ENCODE measurements at regions not wholly inside any gene's neighbourhood (a gene's known extent, or its start where the extent isn't known, plus 50 kb on each side); places are given as distances from the start of the nearest gene placed in this dataset.

DNA sequence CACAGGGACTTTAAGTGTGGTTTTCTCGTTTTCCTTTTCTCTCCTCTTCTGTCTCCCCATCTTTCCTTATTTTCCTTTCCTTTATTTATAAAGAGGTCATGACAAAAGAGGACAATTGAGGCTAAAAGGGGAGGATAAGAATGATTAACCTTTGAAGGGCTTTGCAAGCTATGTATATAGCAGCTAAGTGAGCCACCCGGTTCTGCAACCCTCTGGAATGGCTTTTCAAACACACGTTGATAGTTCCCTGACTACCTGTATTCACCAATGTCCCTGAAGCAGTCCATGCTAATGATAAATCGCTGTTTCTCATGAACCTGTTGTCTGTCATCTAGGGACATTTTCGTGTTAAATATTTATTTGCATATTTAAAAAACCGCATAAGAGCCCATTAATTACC lies 124.4 kb upstream of the RALGAPA2 start:
- DNase-seq (ENCODE audit: low read depth, low spot score) = no peak
- no peak overlapping the region for H3K27ac ChIP-seq

DNA sequence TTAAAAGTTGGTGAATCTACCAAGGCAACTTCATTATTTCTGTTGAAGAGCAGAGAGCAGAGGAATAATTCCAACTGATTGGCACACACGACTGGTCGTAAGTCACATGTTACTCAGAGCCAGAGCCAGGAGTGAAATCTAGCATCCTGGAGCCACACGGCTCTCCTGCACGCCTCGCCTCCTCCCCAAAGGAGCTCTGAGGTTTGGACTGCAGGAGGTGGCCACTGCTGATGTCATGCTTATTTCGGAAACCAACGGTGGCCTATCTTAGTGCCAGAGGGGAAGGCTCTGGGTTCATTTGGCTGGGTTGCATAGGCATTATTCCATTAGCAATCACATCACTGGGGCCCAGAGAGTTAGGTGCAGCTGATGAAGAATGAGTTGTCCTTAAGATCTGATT lies 123.5 kb upstream of the RALGAPA2 start:
- H3K27ac ChIP-seq = no peak overlapping the region
- no peak for DNase-seq (ENCODE audit: low read depth, low spot score)

DNA sequence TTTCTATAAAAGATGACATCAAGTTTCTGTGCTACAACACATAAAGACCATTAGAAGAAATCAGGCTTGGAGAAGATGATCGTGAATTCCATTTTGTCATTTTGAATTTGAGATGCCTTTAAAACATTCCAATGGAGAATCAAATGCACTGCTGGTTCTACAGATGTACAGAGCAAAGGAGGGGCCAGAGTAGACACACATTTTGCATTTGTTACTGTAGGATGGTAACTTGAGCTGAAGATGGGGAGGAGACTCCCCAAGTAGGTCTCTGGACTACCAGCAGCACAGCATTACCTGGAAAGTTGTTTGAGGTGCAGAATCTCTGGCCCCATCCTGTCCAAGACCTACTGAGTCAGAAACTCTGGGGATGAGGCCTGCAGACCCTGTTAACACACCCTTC lies 121.6 kb upstream of the RALGAPA2 start:
- no peak for DNase-seq (ENCODE audit: low read depth, low spot score)
- H3K27ac ChIP-seq = no peak overlapping the region

DNA sequence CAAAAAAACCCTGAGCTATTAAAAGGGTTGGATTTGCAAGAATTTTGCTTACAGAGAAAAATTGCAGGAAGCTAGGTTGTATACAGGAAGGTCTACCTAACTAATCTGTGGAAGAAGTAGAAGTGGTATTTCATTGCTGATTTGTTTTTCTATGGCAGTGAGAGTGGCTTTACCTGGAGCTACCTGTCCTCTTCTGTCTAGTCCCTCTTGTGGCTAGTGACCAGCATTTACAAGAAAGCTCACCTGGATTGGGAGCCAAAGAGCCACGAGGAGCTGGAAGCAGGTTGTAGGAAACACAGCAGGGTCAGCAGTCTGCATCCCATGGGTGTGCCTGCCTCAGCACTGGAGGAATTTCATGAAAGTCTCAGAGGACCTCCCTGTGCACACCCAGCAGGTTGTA lies 120.3 kb upstream of the RALGAPA2 start:
- H3K27ac ChIP-seq = no peak overlapping the region
- DNase-seq (ENCODE audit: low read depth, low spot score) = no peak

DNA sequence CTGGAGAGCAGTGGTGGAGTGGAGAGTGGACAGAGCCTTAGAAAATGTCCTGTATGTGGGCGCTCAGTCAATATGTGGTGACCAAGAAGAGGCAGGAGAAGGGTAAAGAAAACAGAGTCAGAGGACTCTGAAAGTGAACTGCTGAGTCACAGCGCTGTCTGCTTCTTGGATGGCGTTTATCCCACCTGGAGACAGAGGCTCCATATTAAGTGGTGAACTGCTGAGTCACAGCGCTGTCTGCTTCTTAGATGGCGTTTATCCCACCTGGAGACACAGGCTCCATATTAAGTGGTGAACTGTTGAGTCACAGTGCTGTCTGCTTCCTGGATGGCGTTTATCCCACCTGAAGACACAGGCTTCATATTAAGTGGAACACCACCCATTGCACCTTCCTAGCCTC lies 119.3 kb upstream of the RALGAPA2 start:
- DNase-seq (ENCODE audit: low read depth, low spot score) = no peak
- no peak overlapping the region for H3K27ac ChIP-seq

DNA sequence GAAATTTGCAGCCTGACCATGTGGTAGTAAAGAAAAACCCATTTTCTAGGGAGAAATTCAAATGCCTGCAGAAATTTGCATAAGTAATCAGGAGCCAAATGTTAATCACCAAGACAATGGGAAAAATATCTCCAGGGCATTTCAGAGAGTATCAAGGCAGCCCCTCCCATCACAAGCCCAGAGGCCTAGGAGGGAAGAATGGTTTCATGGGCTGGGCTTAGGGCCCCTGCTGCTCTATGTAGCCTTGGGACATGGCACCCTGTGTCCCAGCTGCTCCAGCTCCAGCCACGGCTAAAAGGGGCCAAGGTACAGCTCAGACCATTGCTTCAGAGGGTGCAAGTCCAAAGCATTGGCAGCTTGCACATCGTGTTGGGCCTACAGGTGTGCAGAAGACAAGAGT lies 117.2 kb upstream of the RALGAPA2 start:
- no peak overlapping the region for H3K27ac ChIP-seq
- no peak for DNase-seq (ENCODE audit: low read depth, low spot score)

DNA sequence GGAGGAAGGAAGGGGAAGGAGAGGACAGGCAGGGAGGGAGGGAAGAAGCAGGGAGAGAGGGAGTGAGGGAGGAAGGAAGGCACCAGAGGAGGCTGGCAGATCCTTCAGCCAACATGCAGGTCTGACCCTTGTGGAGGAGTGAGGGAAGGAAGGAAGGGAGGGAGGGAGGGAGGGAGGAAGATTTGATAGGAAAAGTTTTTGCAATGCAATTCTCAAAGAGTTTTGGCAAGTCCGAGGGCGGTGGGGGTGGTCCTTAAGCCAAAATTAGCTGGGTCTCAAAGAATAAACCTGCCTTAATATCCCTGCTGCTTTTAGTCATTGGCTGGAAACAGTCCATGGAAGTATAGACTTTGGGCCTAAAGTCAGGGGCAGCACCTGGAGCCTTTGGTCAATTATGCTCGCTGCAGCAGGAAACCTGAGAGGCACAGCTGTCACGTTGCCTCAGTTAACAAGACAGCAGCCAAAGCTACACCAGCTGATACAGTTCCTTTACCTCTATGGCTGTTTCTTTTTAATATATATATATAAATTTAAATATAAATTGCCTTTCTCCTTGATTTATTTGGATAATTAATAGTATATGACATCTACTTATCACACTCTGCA lies 115.7 kb upstream of the RALGAPA2 start:
- no peak for DNase-seq (ENCODE audit: low read depth, low spot score)
- no peak overlapping the region for H3K27ac ChIP-seq

DNA sequence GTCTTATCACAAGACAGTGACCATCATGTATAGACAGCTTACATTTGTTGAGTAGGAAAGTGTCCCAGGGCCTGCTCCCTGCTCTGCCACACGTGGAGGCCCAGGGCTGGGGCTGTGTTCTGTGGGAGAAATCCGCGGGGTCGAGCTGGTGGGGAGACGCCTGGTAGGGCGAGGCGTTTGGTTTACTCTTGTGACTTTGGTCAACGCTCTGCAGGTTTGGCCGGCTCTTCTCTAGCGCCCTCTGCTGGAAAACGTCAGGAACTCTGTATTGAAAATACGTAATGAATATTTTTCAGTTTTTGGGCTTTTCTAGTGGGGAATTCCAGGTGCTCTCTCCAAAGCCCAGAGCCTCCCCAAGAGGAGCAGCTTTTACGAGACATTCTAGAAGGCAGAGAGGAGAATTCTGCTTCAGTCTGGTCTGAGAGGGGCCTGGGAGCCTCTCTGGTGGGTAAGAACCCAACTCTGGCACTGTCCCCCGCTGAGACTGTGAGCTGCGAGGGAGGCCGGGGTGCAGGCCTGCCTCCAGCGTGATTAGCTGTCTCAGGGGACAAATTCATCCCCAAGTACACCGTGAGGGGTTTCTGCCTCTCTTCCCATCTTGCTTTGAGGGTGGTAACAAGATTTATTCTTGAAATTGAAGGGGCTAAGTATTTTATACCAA lies 112.6 kb upstream of the RALGAPA2 start:
- DNase-seq (ENCODE audit: low read depth, low spot score) = no peak
- no peak overlapping the region for H3K27ac ChIP-seq

DNA sequence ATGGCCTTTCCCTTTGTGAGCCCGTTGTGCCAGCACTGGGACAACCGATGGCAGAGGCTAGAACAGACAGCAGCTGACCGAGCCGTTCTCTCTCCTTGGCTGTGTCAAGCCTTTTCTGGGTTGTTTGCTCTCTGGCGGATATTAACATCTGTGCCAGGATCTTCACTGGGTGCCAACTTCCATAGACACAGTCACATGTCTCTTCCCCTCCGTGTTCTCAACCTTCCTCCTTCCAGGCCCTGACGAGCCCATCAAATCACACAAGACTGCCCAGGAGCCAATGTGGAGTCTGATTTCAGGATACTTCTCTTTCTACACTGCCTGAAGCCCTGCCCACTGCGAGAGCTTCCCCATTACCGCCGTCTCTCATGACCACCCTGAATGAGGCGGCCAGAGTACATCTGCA lies 111.0 kb upstream of the RALGAPA2 start:
- DNase-seq (ENCODE audit: low read depth, low spot score) = no peak
- H3K27ac ChIP-seq = no peak overlapping the region

DNA sequence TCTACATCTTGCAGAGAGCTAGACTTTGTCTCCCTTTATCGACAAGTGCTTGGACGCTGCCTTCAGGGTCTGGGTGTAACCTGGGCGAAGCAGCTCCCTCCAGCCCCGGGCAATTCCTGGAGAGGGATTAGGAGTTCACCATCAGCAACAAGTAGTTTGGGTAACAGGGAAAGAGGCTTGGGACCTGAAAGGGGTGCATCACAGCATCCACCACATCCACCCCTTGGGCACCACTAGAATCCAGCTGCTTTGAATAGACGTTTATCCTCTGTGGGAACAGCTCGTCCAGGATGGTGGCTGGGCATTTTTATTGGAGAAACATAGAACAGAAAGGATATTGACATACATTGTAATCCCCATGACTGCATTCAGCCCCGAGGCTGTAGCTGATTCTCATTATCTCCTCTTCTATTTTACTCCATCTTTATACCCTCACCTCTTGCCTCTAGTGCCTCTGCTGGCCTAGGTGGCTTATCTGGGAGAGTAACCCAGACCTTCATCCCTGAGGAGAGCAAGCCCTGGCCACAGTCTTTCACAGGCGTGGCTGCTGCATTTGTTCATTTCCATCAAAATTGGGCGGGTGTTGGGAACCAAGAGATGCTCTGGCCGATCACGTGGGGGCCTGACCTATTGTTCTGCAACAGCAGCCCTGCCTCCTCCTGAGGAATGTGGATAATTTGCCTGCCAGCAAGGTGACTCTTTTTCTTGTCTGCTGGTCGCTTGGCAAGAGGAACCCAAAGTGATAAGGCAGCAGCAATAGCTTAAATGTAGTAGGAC lies 109.2 kb upstream of the RALGAPA2 start:
- DNase-seq (ENCODE audit: low read depth, low spot score) = no peak
- H3K27ac ChIP-seq = no peak overlapping the region

DNA sequence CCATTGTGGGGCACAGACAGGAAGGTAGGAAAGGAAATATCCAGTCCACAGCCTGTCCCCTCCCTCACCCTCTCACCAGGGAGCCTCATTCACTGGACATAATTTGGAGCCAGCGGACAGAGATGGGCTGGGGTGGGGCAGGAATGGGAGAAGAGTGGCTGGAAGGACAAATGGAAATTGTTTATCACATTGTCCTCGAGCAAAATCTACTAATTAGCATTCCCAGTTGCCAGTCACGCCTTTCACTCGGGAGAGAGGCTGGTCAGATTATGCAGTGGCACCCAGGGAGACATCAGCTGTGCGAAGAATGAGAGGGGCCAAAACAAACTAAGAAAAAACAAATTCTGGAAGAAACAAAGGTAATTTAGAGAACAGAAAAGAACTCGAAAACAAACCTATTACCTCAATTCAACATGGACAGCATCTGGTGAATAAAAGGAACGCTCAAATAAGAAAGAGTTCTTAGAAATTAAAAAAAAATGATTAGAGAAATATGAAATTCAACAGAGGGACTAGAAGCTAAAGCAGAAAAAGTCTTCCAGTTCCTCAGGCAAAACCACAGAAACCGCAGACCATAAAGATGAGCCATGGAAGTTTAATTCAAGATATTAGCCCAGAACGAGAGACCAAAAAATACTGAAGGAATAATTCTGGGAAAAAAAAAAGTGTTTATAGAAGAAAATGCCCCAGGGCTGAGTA lies 108.5 kb upstream of the RALGAPA2 start:
- DNase-seq (ENCODE audit: low read depth, low spot score) = no peak
- no peak overlapping the region for H3K27ac ChIP-seq

DNA sequence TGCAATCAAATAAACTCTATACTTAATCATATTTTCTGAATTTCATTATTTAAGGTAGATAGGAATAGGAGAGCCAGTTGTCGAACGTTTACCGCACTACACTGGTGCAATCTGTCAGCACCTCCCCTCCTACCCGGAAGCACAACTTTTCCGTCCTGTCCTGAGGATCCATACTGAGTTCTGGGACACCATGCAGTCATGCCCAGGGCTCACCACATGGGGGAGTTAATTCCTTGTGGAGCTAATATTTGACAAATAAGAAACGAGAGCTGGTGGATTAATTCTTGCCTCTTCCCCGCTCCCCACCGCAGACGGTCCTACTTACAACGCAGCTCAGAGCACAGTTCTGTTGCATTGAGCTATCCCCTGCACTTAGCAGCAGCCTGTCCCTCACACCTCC lies 107.7 kb upstream of the RALGAPA2 start:
- no peak for DNase-seq (ENCODE audit: low read depth, low spot score)
- no peak overlapping the region for H3K27ac ChIP-seq

DNA sequence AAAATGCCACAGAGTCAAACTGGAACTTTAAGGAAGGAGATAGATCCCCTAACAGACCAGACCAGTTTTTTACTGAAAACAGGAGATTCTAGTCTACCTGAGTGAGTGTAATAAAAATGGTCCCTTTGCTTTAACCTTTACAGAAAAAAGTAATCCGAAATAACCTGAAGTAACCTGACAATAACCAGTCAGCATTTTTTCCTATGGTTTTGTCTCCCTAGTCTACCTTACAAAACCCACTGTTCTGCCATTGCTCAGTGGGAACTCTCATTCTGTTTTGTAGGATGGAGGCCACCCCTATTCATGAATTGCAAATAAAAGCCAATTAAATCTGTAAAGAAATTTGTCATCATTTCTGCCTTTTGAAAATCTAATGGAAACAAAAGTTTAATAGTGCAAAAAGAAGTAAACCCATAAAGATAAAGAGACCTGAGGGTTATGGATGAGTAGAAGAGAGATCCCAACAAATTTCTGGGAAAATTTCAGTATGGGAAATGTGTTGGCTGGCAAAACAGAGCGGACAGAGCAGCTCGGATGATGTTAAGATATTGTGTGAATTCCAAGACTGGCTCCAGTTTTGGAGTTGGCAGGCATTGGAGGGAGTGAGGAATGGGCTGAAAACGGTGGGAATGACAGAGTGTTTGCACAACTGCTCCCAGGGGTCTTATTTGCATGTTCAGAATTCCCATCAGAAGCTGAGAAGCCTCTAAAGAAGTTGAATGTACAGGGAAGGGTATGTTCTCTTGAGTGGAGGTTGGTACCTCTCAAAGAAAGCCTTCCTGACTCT lies 104.7 kb upstream of the RALGAPA2 start:
- H3K27ac ChIP-seq = no peak overlapping the region
- no peak for DNase-seq (ENCODE audit: low read depth, low spot score)

DNA sequence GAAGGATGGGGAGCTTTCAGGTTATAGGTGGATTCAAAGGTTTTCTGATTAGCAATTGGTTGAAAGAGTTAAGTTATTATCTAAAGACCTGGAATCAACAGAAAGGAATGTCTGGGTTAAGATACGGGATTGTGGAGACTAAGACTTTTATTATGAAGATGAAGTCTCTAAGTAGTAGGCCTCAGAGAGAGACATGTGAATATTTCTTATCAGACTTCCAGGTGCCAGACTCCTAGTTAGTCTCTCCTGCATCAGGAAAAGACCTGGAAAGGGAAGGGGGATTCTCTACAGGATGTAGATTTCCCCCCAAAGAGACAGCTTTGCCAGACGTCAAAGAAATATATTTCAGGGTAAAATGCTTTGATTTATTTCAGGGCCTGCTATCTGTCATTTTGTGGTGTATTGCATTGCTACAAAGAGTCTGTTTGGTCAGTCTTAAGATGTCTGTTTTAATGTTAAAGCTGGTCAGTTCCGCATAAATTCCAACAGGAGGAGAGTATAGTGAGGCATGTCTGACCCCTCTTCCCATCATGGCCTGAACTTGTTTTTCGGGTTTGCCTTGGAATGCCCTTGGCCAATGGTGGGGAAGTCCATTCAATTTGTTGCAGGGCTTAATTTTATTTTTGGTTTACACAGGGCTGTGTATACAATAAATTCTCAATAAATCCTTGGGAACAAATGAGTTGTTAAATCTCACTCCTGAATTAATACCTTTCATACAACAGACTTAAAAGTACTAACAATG lies 103.4 kb upstream of the RALGAPA2 start:
- no peak overlapping the region for H3K27ac ChIP-seq
- no peak for DNase-seq (ENCODE audit: low read depth, low spot score)

DNA sequence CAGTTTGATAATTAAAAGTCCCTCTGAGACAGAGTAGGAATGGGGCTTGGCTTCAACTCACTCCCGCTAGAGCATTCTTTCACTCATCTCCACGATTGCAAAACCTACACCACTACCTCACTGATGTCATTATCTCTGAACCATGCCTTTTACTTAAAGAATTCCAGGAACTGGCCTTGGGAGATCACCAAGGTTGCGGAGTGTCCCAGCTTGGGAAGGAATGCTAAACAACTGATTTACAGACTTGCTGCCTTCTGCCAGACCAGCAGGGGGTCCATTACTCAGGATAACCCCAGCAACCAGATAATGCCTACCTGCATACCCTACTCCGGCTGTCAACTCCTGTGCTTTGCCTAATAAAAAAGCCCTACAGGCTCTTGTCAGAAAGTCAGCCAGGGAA lies 102.2 kb upstream of the RALGAPA2 start:
- H3K27ac ChIP-seq = no peak overlapping the region
- DNase-seq (ENCODE audit: low read depth, low spot score) = no peak

DNA sequence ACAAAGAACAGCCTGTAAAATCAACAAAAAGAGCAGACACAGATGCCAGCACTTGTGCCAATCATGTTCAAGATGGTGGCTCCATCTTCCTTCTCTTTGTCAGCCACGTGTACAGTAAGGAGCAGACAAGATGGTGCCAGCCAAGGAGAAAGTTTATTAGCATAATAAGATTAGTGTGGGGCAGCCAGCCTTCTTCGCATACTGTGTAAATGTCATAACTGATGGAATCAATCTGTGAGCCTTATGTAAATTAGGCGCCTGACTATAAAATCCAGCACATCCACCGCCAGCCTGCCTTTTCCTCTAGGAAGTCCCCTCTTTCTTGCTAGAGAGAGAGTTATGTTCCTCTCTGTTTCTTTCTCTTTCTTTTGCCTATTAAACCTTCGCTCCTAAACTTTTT lies 99.7 kb upstream of the RALGAPA2 start:
- H3K27ac ChIP-seq = no peak overlapping the region
- DNase-seq (ENCODE audit: low read depth, low spot score) = no peak

DNA sequence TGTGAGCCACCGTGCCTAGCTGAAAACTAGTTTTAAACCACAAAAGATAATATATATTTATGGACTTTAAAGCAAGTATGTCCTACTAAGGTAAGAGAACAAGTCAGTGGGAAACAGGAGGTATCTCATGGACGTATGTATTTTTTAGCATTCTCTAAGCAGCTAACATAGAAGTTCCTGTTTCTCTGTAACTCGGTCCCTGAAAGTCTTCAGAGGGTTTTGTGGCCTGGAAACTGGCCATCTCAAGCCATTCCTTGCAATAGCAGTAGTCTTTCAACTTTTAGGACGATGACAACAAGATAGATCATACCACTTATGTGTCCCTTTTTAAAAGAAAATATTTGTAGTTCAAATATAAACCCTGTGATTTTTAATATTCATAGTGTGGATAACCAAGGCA lies 95.6 kb upstream of the RALGAPA2 start:
- no peak for DNase-seq (ENCODE audit: low read depth, low spot score)
- no peak overlapping the region for H3K27ac ChIP-seq

DNA sequence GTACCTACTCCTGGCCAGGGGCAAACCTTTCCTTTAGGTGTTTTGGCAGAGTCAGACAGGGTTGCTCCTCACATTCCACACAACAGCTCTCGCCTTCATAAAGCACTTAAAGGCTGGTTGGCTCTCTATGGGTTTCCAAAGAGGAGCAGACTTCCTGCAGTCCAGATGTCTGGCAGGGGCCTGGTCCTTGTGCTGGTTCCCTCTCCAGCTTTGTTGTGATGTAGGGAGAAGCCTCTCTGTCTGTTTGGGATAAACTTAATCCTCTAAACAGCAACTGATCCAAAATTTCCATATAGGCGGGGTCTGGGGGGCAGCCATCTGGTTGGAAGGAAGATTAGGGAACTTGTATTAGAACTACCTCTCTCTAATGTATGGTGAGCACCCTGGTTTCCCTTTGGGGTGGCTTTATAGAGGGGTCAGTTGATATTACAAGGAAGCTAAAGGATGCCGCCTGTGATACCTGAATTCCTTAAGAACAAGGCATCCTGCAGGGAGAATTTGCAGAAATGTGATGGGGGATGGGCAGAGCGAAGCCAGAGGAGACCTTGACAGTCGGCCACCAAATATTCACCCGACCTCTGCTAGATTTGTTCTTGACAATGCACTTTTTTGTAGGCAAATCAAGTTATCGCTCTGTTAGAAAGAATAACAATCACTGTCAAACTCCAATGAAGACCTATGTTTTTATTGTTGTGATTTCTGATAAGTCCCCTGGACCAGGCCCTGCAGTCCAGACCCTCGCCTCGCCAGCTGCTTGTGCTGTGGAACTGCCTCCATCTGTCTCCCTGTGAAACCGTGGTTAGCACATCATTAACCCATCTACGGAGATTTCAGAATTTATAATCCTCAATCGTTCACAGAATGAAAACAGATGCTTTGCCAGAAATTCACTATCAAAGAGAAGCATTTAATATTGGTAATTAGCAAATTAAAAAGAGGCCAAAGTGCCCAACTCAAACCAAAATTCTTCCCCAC lies 94.0 kb upstream of the RALGAPA2 start:
- DNase-seq (ENCODE audit: low read depth, low spot score) = no peak
- H3K27ac ChIP-seq = no peak overlapping the region

DNA sequence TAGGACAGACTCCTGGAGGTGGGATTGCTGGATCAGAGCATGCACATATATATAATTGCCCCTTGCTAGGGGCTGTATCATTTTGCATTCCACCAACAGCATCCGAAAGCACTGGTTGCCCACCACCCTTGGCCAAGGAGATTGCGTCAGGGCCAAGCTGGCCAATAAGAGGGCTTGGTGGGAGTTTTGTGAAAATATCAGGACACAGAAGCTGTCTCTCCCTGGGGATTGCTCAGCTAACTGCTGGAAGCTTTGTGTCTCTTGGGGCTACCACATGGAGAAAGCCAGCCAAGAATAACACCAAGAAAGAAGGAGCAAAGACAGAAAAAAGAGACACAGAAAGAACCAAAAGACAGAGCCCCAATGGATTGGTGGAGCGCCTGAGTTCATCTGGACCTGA lies 90.6 kb upstream of the RALGAPA2 start:
- no peak for DNase-seq (ENCODE audit: low read depth, low spot score)
- H3K27ac ChIP-seq = no peak overlapping the region
